ENCODE measurements at regions not wholly inside any gene's neighbourhood (a gene's known extent, or its start where the extent isn't known, plus 50 kb on each side); places are given as distances from the start of the nearest gene placed in this dataset.

DNA sequence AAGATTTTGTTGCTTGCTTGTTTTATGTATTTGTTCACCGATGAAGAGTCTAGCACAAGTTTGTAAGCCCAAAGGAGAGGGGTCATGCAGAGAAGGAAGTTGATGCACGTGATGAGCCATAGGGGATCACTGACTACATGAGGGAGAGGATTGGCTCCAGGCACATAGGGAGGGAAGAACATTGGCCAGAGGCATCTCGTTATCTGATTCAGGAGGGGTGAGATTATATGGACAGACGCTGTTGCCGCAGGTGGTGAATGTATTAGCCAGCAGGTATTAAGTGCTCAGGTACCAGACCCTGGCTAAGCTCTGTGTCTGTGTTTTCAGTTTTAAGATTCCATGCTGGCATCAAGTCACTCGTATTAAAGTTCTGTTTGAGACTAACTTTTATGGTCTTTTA, 91.8 kb upstream of the CHST9 start:
- no peak for DNase-seq (ENCODE audit: low read depth, low spot score)

- DNase-seq (ENCODE audit: low read depth, low spot score): no peak
Observed at GRCh38 chr18:27276479-27276878, 91.4 kb upstream of the CHST9 start.

GRCh38 chr18:27274901-27275300, 89.8 kb upstream of the CHST9 start:
- no peak for DNase-seq (ENCODE audit: low read depth, low spot score)

GRCh38 chr18:27270508-27270907, 85.4 kb upstream of the CHST9 start:
- no peak for DNase-seq (ENCODE audit: low read depth, low spot score)

DNA sequence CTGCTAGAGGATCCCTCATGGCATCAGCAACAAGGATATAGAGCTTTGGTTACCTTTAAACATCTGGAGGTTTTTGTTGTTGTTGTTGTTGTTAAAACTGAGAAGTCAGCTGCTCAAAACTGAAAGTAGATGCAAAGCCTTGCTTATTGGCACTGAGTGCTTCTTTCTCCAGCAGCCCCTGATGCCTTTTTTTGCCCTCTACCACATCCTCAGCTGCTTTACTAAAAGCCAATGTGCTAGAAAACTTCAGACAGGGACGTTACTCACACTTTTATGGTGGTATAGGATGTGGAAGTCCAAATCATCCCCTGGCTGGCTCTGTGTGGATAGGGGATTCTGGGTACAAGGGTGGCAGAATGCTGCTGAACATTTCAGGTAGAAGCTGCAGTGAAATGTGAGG, 78.3 kb upstream of the CHST9 start:
- no peak for DNase-seq (ENCODE audit: low read depth, low spot score)

- DNase-seq (ENCODE audit: low read depth, low spot score): no peak
Observed at GRCh38 chr18:27261769-27262549, 76.9 kb upstream of the CHST9 start.

DNA sequence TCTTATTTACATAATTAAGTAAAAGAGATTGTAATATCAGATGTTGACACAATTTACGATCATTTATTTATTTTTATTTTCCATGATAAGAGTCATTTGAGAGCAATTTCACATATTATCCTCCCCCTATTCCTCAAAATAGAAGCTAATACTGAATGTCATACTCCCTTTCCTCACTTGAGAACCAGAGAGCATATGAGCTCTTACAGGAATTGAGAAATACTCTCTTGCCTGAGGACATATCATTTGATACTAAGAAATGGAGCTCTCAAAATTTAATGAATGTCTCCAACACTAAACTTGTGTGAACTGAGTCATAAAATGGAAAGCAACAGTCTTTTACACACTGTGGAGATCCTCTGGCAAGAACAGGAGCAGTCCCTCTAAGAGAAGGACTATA, 68.5 kb upstream of the CHST9 start:
- no peak for DNase-seq (ENCODE audit: low read depth, low spot score)

DNA sequence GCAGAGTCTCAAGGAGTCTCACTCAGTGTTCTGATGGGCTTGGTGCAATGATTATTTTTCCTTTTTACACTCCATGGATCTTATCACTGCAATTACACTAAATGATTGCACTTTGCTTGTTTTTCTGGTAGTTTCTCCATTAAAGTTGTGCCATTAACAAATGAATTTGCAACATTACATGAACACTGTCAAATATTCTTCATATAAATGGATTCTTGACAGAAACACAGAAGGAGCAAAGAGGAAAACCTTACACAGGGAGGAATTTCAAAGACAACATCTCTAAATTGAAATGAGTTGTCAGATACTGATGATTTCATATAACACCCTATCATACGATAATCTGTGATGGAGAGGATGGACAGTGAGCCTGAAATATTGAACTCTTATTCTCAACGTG, 65.4 kb upstream of the CHST9 start:
- no peak for DNase-seq (ENCODE audit: low read depth, low spot score)

GRCh38 chr18:27249933-27250332, 64.8 kb upstream of the CHST9 start:
- no peak for DNase-seq (ENCODE audit: low read depth, low spot score)

DNA sequence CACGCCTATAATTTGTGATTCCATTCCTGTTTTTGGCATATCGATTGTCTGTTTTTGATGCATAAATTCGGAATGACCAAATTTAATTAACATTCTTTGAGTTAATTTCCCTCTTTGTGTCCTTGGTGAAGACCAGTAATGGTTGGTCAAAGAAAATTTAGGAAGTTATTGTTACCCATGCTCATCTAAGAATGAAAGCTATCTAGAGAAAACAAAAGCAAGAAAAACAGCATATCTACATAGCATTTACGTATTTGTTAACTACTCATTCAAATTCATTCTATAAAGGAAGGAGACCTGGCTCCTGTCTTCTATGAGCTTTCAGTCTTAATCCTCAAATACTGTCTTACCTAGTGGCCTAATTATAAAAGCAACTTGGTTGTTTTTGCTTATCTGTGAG, 59.2 kb upstream of the CHST9 start:
- DNase-seq (ENCODE audit: low read depth, low spot score): no peak

- DNase-seq (ENCODE audit: low read depth, low spot score): no peak
Observed at GRCh38 chr18:27242392-27243047, 57.4 kb upstream of the CHST9 start.

GRCh38 chr18:27240383-27240782, 55.3 kb upstream of the CHST9 start:
- no peak for DNase-seq (ENCODE audit: low read depth, low spot score)

GRCh38 chr18:27239669-27240068, 54.6 kb upstream of the CHST9 start:
- DNase-seq (ENCODE audit: low read depth, low spot score): no peak

DNA sequence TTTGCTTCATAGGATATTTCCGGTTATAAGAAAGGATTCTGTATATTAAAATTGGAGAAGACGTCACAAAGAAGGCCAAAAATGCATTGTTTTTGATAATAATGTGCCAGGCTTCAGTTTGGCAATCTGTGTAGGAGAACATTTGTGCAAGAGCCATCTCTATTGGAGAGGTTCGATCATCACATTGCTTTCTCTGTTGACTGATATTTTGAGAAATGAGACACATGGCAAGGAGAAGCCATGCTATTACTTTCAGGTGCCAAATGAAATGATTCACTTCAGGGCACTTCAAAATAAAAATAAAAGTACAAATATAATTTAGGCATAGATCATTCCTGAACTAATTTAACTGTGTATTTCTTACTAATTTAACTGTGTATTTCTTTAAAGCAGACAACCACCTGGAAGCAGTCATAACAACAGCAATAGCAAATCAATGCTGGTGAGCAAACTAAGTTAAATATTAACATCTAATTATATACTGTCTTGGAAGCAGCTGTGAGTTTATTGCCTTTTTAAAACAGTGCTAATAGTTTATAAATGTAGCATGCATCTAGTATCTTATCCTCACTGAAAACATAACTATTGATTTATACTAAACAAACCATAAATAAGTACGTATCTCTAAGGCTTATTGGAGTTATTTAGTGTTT, 50.2 kb upstream of the CHST9 start:
- DNase-seq (ENCODE audit: low read depth, low spot score): no peak

Measured in smooth muscle cell of the brain vasculature (primary cell).